Panc1 (cell line): ENCODE measurements at regions not wholly inside any gene's neighbourhood (a gene's known extent, or its start where the extent isn't known, plus 50 kb on each side); places are given as distances from the start of the nearest gene placed in this dataset.

Source experiments
- ATAC-seq: fragments of 200-7000 bp; cut with Tn5 transposase; 2 replicates; pipeline ENCODE4 v1.9.1; 2020; ENCODE audit warnings: mild to moderate bottlenecking, moderate library complexity
- BruUV-seq: library from RNA; stranded (reverse); fragments of 400-500 nt; replicated peaks from 2 replicates; lab custom pipeline; 2021; lab: Mats Ljungman, UMichigan
- CTCF ChIA-PET: fragments of 300-600 bp; sonication (Branson Sonifier 250); formaldehyde crosslinking; loops from one replicate; lab custom pipeline; 2022; ENCODE audit warnings: antibody characterized with exemption; lab: Charles Lee
- POLR2A ChIA-PET: fragments of 300-600 bp; sonication (Branson Sonifier 250); formaldehyde crosslinking; loops from one replicate; lab custom pipeline; 2022; ENCODE audit warnings: antibody characterized with exemption; lab: Charles Lee
- DNase-seq: peaks from one replicate; pipeline ENCODE4 v3.0.0-alpha.2; 2010; ENCODE audit warnings: low read depth, low spot score
- H3K27ac ChIP-seq: 2 replicates; pipeline ENCODE4 v1.5.1; 2011; ENCODE audit warnings: mild to moderate bottlenecking, low read length, inconsistent platforms
- H3K27me3 ChIP-seq: fragments of 200-500 bp; sonication (Bioruptor generic); 2 replicates; pipeline ENCODE4 v1.6.0; 2014; ENCODE audit warnings: low read length, inconsistent platforms; ENCODE audit not compliant: control insufficient read depth, insufficient read depth
- H3K36me3 ChIP-seq: fragments of 200-500 bp; sonication (Bioruptor generic); 2 replicates; pipeline ENCODE4 v1.5.1; 2014; ENCODE audit warnings: inconsistent platforms, mild to moderate bottlenecking, low read length, moderate library complexity; ENCODE audit not compliant: control insufficient read depth, insufficient read depth
- H3K4me1 ChIP-seq: 2 replicates; pipeline ENCODE4 v1.5.1; 2011; ENCODE audit warnings: inconsistent platforms, mild to moderate bottlenecking, low read length, moderate library complexity; ENCODE audit not compliant: control insufficient read depth, insufficient read depth
- H3K4me3 ChIP-seq, 2 experiments: 2 replicates each; pipeline ENCODE4 v1.5.1; 2011 to 2012; ENCODE audit warnings: low read depth in 2 of 2, low read length in 2 of 2, mild to moderate bottlenecking in 2 of 2, inconsistent platforms in 1 of 2, moderate library complexity in 1 of 2
- H3K9me3 ChIP-seq: fragments of 200-500 bp; sonication (Bioruptor generic); 2 replicates; pipeline ENCODE4 v1.5.1; 2014; ENCODE audit warnings: low read depth, mild to moderate bottlenecking, inconsistent platforms, low read length, moderate library complexity; ENCODE audit not compliant: control insufficient read depth, insufficient read depth
- CTCF ChIP-seq: fragments of 450-650 bp; IDR thresholded peaks from 2 replicates; pipeline ENCODE4 v1.5.1; 2017; ENCODE audit warnings: mild to moderate bottlenecking
- POLR2AphosphoS5 ChIP-seq: IDR thresholded peaks from 2 replicates; pipeline ENCODE4 v1.6.1; 2012; ENCODE audit warnings: mild to moderate bottlenecking, low read depth, low read length, moderate library complexity
- REST ChIP-seq, 2 experiments: IDR thresholded peaks; 2 replicates each; pipeline ENCODE4 v1.6.1; 2011 to 2012; ENCODE audit warnings: low read depth in 2 of 2, control low read depth in 1 of 2, low read length in 1 of 2, mild to moderate bottlenecking in 1 of 2, moderate library complexity in 1 of 2; ENCODE audit not compliant: insufficient read depth in 1 of 2
- SIN3A ChIP-seq: IDR thresholded peaks from 2 replicates; pipeline ENCODE4 v1.6.1; 2012; ENCODE audit warnings: low read depth, mild to moderate bottlenecking, low read length, moderate library complexity, borderline replicate concordance; ENCODE audit not compliant: insufficient read depth
- TCF7L2 ChIP-seq: IDR thresholded peaks from 2 replicates; pipeline ENCODE4 v1.6.1; 2011; ENCODE audit warnings: mild to moderate bottlenecking, low read depth, low read length, inconsistent platforms
- in situ Hi-C: cut with HindIII; loops from 2 replicates; pipeline ENCODE4 v1.10.0; 2016; ENCODE audit warnings: low sequenced_read_pairs, low pct_unique_long_range_greater_than_20kb
- intact Hi-C: fragments of 100-400 bp; cut with micrococcal nuclease; formaldehyde crosslinking; loops from one replicate; pipeline ENCODE4 v1.10.0; 2022; ENCODE audit not compliant: unreplicated experiment

GRCh38 chr3:153072382-153072781, 89.6 kb upstream of the RAP2B start:
- no TSS peak for BruUV-seq
- POLR2A ChIA-PET: no interaction called here
- intact Hi-C loops: no loop called here

GRCh38 chr3:153072856-153073255, 89.2 kb upstream of the RAP2B start:
- intact Hi-C loops: no loop called here
- no peak for DNase-seq
- ATAC-seq: no peak

More at GRCh38 chr3:153072382-153072781, 89.6 kb upstream of the RAP2B start:
- Histone ChIP-seq H3K27me3 (no peaks in the 10 kb centered on the region), H3K4me3 (no peak overlapping the region), H3K36me3 (no peaks in the 10 kb centered on the region), H3K4me1 (no peaks in the 10 kb centered on the region), H3K27ac (no peak overlapping the region), H3K9me3 (no peaks in the 10 kb centered on the region)
- TF ChIP-seq REST (IDR thresholded peaks at IDR 0.05; ENCODE audit: insufficient read depth in 1 of 2, low read depth in 2 of 2, low read length in 1 of 2) (no peak), SIN3A (no peak), TCF7L2 (no peak), POLR2AphosphoS5 (no peak), CTCF (no peak)
- CTCF ChIA-PET: no interaction called here
- no peak for DNase-seq
- in situ Hi-C loops: no loop called here
- no peak for ATAC-seq

More at GRCh38 chr3:153072856-153073255, 89.2 kb upstream of the RAP2B start:
- H3K27ac ChIP-seq: no peak overlapping the region
- CTCF ChIA-PET: no interaction called here
- no peak for TF ChIP-seq POLR2AphosphoS5
- TF ChIP-seq SIN3A: no peak
- TF ChIP-seq CTCF: no peak
- no peak for TF ChIP-seq TCF7L2
- TF ChIP-seq REST (IDR thresholded peaks at IDR 0.05; ENCODE audit: insufficient read depth in 1 of 2, low read depth in 2 of 2, low read length in 1 of 2): no peak
- in situ Hi-C loops: no loop called here
- no peaks in the 10 kb centered on the region for H3K36me3 ChIP-seq
- H3K27me3 ChIP-seq: no peaks in the 10 kb centered on the region
- H3K4me3 ChIP-seq: no peak overlapping the region
- BruUV-seq: no TSS peak
- H3K9me3 ChIP-seq: no peaks in the 10 kb centered on the region
- POLR2A ChIA-PET: no interaction called here
- no peaks in the 10 kb centered on the region for H3K4me1 ChIP-seq
